ENCODE measurements at regions not wholly inside any gene's neighbourhood (a gene's known extent, or its start where the extent isn't known, plus 50 kb on each side); places are given as distances from the start of the nearest gene placed in this dataset.

- Histone ChIP-seq H2BK12ac (ENCODE audit: low read depth, low read length) (no peak overlapping the region), H3K36me3 (ENCODE audit: control insufficient read depth in 2 of 4, insufficient read depth in 4 of 4, low read length in 3 of 4) (no peaks in the 10 kb centered on the region), H3K4me1 (replicated peaks in 1 of 4; ENCODE audit: control insufficient read depth in 3 of 4, insufficient read depth in 4 of 4, low read length in 3 of 4) (peaks cover 0 to 3% (median 1%) of the 10 kb centered on the region in 4 experiments; a peak in 2 of 7 replicates), H3K14ac (ENCODE audit: insufficient read length) (no peak overlapping the region), H2BK20ac (ENCODE audit: low read length) (no peak overlapping the region), H4K20me1 (replicated peaks in 1 of 2; ENCODE audit: control insufficient read depth in 1 of 2, insufficient read depth in 2 of 2, low read length in 2 of 2) (peaks cover 0 to under 1% of the 10 kb centered on the region in 2 experiments), H3K18ac (ENCODE audit: extremely low read depth, low read length) (no peak overlapping the region), H3K4me3 (ENCODE audit: extremely low read depth in 1 of 4, insufficient read depth in 2 of 4, low read depth in 3 of 4, low read length in 4 of 4) (no peak overlapping the region), H3K27ac (ENCODE audit: low read depth, low read length) (no peak overlapping the region), H2BK5ac (ENCODE audit: low read depth, low read length) (no peak overlapping the region), H4K8ac (ENCODE audit: extremely low read depth, insufficient read depth, low read length) (no peak overlapping the region), H3K4me2 (ENCODE audit: insufficient read depth in 1 of 2, low read depth in 2 of 2, low read length in 2 of 2) (no peak overlapping the region), H3K9ac (replicated peaks in 1 of 4; ENCODE audit: extremely low read depth in 1 of 4, low read depth in 3 of 4, low read length in 3 of 4) (no peak overlapping the region), H2BK15ac (ENCODE audit: low read length) (no peak overlapping the region), H3K27me3 (replicated peaks in 1 of 4; ENCODE audit: control insufficient read depth in 3 of 4, extremely low read depth in 1 of 4, insufficient read depth in 3 of 4, low read length in 3 of 4) (no peaks in the 10 kb centered on the region), H3K23me2 (ENCODE audit: low read depth, low read length) (peaks cover under 1% of the 10 kb centered on the region; the same call in 1 of the 2 replicates), H3K79me1 (ENCODE audit: low read depth, low read length) (no peaks in the 10 kb centered on the region), H2AK5ac (ENCODE audit: low read depth, low read length) (no peak overlapping the region), H2BK120ac (replicated peaks; ENCODE audit: low read depth, low read length) (no peak overlapping the region), H4K5ac (ENCODE audit: insufficient read length, low read depth, low read length) (no peak overlapping the region), H3K23ac (ENCODE audit: insufficient read length) (no peak overlapping the region), H3K56ac (replicated peaks; ENCODE audit: insufficient read length, low read depth, low read length) (no peak overlapping the region), H3K79me2 (ENCODE audit: control insufficient read depth in 1 of 2, insufficient read depth in 2 of 2, low read length in 2 of 2) (no peaks in the 10 kb centered on the region), H3K4ac (replicated peaks; ENCODE audit: insufficient read length, low read depth, low read length) (no peak overlapping the region), H3K9me3 (ENCODE audit: insufficient read depth in 2 of 2, low read depth in 1 of 2, low read length in 1 of 2) (no peaks in the 10 kb centered on the region), H4K91ac (replicated peaks; ENCODE audit: insufficient read length, low read length) (no peak overlapping the region), H2AFZ (ENCODE audit: low read length) (no peak overlapping the region)
- ChIA-PET CTCF (ENCODE audit: partially characterized antibody) (interaction anchor here (0.5 kb wide), 1 partner anchor 474 kb away, joined by 3 read pairs; no protein-coding TSS in a partner anchor), POLR2A (ENCODE audit: partially characterized antibody) (no interaction called here)
- FAIRE-seq = no peak
- DNase-seq (ENCODE audit: low read depth in 1 of 2, low spot score in 2 of 2) = no peak
- WGBS, 2 experiments (ENCODE audit: extremely low coverage in 1 of 2, insufficient coverage in 1 of 2, insufficient read length in 1 of 2, insufficient replicate concordance in 2 of 2, low coverage in 1 of 2, low lambda C conversion rate in 2 of 2, missing lambda C conversion rate in 1 of 2) = 98% methylated on average over 7 of the region's 7 CpGs; no CpG with 5 or more reads in 1 of the 2 experiments
- no peak for TF ChIP-seq KDM4A (IDR thresholded peaks at IDR 0.05; ENCODE audit: low read depth, low read length, severe bottlenecking)
- no peak for TF ChIP-seq JUN (IDR thresholded peaks at IDR 0.05; ENCODE audit: low read depth, low read length)
- TF ChIP-seq EZH2 (IDR thresholded peaks at IDR 0.05; ENCODE audit: low read depth, low read length, severe bottlenecking) = no peak
- no peak for TF ChIP-seq CTBP2 (IDR thresholded peaks at IDR 0.05; ENCODE audit: borderline replicate concordance, insufficient read depth, insufficient read length, low read length)
- no peak for TF ChIP-seq BACH1 (IDR thresholded peaks at IDR 0.05; ENCODE audit: low read length)
- no peak for TF ChIP-seq SRF (IDR thresholded peaks at IDR 0.05; ENCODE audit: low read depth, low read length)
- TF ChIP-seq MAX (IDR thresholded peaks at IDR 0.05) = no peak
- no peak for TF ChIP-seq BCL11A (IDR thresholded peaks at IDR 0.05; ENCODE audit: low read depth in 2 of 2, low read length in 2 of 2)
- no peak for TF ChIP-seq ATF2 (IDR thresholded peaks at IDR 0.05; ENCODE audit: low read length)
- no peak for TF ChIP-seq SAP30 (IDR thresholded peaks at IDR 0.05; ENCODE audit: insufficient read depth, insufficient replicate concordance, low read length)
- no peak for TF ChIP-seq BRCA1 (IDR thresholded peaks at IDR 0.05; ENCODE audit: low read depth, low read length)
- no peak for TF ChIP-seq GTF2F1 (IDR thresholded peaks at IDR 0.05; ENCODE audit: borderline replicate concordance, low read depth, low read length)
- TF ChIP-seq SIRT6 (IDR thresholded peaks at IDR 0.05; ENCODE audit: low read length) = no peak
Measured at GRCh38 chr2:2842466-2842865, 511.4 kb upstream of the MYT1L start.

All from H1 (cell line).